Left ventricle myocardium inferior (tissue), 1 donor: ENCODE measurements at regions not wholly inside any gene's neighbourhood (a gene's known extent, or its start where the extent isn't known, plus 50 kb on each side); places are given as distances from the start of the nearest gene placed in this dataset.

Experiments
- DNase-seq: peaks from one replicate; pipeline ENCODE4 v3.0.0-alpha.2; 2020
- H3K27ac ChIP-seq: fragments of 200-600 bp; replicated peaks from 2 replicates; pipeline ENCODE4 v1.8.0; 2021
- H3K27me3 ChIP-seq: fragments of 200-600 bp; 2 replicates; pipeline ENCODE4 v1.8.0; 2021; ENCODE audit warnings: low read depth
- H3K36me3 ChIP-seq: fragments of 200-600 bp; 2 replicates; pipeline ENCODE4 v1.8.0; 2021
- H3K4me1 ChIP-seq: fragments of 200-600 bp; 2 replicates; pipeline ENCODE4 v1.8.0; 2021
- H3K4me3 ChIP-seq: fragments of 200-600 bp; 2 replicates; pipeline ENCODE4 v1.8.0; 2021; ENCODE audit warnings: mild to moderate bottlenecking, moderate library complexity
- H3K9me3 ChIP-seq: fragments of 200-600 bp; replicated peaks from 2 replicates; pipeline ENCODE4 v1.8.0; 2021
- intact Hi-C: fragments of 100-400 bp; cut with micrococcal nuclease; formaldehyde crosslinking; loops from one replicate; pipeline ENCODE4 v1.11.0; 2022
- TF ChIP-seq, protein P1 (sequence below): fragments of 200-600 bp; IDR thresholded peaks from 2 replicates; pipeline ENCODE4 v1.8.0; 2021; ENCODE audit warnings: antibody characterized with exemption, mild to moderate bottlenecking, borderline replicate concordance
- donor health status: DM: no; HTN: yes; CAD: no; lungs with severe emphysema.

DNA sequence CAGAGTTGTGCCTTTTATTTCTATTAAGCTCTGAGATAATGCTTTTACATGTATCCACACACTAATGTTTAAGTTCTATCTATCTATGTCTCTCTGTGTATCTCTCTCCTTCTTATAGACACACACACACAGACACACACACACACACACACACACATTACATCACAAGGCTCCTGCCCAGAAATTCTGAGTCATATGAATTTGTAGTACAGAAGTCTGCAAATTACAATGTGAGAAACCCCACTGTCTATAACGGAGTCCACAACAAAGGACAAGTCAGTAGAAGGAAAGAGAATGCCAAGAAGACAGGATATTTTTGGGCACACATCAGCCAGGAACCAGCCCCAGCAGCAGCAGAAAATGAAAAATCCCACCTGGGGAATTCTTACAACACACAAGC is 142.4 kb downstream of the EN1 start:
- Histone ChIP-seq H3K36me3 (no peaks in the 10 kb centered on the region), H3K27me3 (peaks cover 33% of the 10 kb centered on the region), H3K4me1 (no peaks in the 10 kb centered on the region), H3K9me3 (peaks cover 11% of the 10 kb centered on the region), H3K27ac (no peak overlapping the region), H3K4me3 (no peak overlapping the region)
- TF ChIP-seq, protein P1, sequence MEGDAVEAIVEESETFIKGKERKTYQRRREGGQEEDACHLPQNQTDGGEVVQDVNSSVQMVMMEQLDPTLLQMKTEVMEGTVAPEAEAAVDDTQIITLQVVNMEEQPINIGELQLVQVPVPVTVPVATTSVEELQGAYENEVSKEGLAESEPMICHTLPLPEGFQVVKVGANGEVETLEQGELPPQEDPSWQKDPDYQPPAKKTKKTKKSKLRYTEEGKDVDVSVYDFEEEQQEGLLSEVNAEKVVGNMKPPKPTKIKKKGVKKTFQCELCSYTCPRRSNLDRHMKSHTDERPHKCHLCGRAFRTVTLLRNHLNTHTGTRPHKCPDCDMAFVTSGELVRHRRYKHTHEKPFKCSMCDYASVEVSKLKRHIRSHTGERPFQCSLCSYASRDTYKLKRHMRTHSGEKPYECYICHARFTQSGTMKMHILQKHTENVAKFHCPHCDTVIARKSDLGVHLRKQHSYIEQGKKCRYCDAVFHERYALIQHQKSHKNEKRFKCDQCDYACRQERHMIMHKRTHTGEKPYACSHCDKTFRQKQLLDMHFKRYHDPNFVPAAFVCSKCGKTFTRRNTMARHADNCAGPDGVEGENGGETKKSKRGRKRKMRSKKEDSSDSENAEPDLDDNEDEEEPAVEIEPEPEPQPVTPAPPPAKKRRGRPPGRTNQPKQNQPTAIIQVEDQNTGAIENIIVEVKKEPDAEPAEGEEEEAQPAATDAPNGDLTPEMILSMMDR: no peak
- DNase-seq: no peak
- intact Hi-C loops: no loop called here

DNA sequence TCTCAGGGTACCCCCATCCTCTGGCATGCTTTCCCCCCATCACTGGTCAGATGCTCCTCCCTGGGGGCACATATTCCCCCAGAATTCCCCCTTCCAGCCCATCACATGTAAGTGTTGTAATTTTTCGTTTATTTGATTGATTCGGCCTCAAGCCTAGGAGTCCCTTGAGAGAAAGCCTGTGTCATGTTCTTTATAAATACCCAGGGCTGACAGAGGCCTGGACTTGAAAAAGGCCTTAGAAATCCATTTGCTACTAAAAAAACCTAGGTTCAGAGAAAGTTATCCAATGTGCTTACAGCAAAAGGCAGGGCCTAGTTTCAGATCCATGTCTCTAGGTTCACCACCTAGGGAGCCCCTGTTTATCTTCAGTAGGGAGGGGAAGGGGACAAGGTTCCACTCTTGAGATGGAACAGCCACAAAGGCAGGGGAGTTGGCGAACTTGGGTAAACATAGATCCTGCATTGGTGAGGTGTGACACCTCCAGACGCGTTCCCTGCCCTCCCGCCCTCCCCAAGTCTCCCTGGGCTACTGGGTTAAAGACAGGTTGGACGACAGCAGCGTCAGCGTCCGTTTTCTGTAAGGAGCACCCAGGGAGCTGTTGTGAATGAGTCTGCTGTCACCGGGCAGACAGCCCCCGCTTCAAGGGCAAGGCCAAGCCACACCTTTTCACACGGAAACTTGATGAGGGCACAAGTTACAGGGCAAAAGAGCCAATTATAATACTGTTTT is 147.8 kb downstream of the EN1 start:
- H3K36me3 ChIP-seq: no peaks in the 10 kb centered on the region
- TF ChIP-seq, protein P1: no peak
- intact Hi-C loops: no loop called here
- H3K27ac ChIP-seq: no peak overlapping the region
- H3K9me3 ChIP-seq: peaks cover 20% of the 10 kb centered on the region
- no peak for DNase-seq
- H3K27me3 ChIP-seq: peaks cover 11% of the 10 kb centered on the region
- no peak overlapping the region for H3K4me3 ChIP-seq
- no peaks in the 10 kb centered on the region for H3K4me1 ChIP-seq

DNA sequence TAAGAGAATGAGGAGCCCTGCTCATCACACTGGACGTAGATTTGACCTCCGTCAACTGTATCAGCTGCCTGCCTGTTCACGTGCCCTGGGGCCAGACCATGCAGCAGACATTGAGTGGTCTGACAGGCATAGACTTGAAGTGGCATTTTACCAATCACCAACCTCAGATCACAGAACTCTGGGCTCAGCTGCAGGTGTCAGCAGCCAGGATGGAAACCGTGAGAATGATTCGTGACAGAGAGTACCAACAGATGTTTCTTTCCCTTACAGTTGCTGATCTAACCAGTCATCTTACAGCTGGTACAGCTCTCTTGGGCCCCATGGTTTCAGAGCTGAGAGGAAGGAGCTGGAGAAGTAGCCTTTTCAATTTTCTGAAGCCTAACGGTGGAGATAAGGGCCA is 148.9 kb downstream of the EN1 start:
- no peak overlapping the region for H3K27ac ChIP-seq
- peaks cover 20% of the 10 kb centered on the region for H3K9me3 ChIP-seq
- DNase-seq: no peak
- H3K27me3 ChIP-seq: peaks cover 2% of the 10 kb centered on the region
- H3K36me3 ChIP-seq: no peaks in the 10 kb centered on the region
- intact Hi-C loops: no loop called here
- H3K4me3 ChIP-seq: no peak overlapping the region
- TF ChIP-seq, protein P1: no peak
- H3K4me1 ChIP-seq: no peaks in the 10 kb centered on the region

DNA sequence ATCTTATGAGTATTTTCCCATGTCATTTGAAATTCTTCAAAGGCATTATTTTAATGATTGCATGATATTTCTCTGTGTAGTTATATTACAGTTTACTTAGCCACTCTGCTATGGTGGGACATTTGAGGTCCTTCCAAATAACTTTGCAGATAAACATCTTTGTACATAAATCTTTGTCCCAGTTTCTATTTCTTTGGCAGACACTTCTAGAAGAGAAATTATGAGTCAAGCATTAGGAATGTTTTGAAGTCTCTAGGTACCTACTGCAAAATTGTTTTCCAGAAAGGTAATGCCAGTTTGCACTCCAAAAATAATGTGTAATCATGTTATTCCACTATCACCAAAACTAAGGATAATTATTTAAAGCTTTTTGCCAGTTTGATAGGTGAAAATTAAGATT is 149.7 kb downstream of the EN1 start:
- TF ChIP-seq, protein P1: no peak
- no peak overlapping the region for H3K27ac ChIP-seq
- DNase-seq: no peak
- H3K4me3 ChIP-seq: no peak overlapping the region
- intact Hi-C loops: no loop called here
- H3K36me3 ChIP-seq: no peaks in the 10 kb centered on the region
- H3K27me3 ChIP-seq: peaks cover 4% of the 10 kb centered on the region
- H3K9me3 ChIP-seq: peaks cover 20% of the 10 kb centered on the region
- no peaks in the 10 kb centered on the region for H3K4me1 ChIP-seq

DNA sequence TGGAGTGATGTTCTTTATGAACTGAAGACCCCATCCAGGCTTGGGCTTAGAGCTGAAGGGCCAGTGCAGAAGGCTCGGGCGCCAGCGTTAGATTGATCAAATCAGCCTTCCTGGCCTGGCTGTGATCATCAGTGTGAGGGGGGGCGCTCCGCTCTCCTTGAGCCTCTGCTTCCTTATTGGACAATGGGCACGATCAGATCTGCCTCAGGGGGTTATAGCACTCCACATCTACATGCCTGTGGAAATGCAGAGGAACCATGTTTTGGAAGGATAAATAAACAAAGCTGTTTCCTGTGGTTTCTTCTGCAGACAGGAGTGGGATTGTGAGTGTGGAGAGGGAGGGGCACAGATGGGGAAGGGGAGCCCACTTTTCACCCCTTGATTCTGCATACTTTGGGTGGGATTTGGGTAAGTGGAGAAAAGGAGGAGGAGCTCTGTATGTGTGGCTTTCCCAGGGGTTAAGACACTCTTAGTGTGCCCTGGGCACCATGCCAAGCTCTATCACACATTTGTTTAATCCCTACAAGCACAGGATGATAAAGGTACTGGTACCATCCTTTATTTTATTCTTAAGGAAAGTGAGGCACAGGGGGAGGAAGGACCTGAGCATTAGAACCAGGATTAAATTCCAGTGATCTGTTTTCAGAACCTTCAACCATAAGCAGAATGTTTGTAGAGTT is 150.5 kb downstream of the EN1 start:
- TF ChIP-seq, protein P1: no peak
- H3K4me3 ChIP-seq: no peak overlapping the region
- no peak overlapping the region for H3K27ac ChIP-seq
- no peak for DNase-seq
- H3K36me3 ChIP-seq: no peaks in the 10 kb centered on the region
- peaks cover 20% of the 10 kb centered on the region for H3K9me3 ChIP-seq
- peaks cover 4% of the 10 kb centered on the region for H3K27me3 ChIP-seq
- intact Hi-C loops: no loop called here
- no peaks in the 10 kb centered on the region for H3K4me1 ChIP-seq
